Testis (tissue), 2 donors: ENCODE measurements at regions not wholly inside any gene's neighbourhood (a gene's known extent, or its start where the extent isn't known, plus 50 kb on each side); places are given as distances from the start of the nearest gene placed in this dataset.
"Not testable (repeated sequence)": the region's sequence is repeated elsewhere in the genome, so short reads cannot be mapped to it uniquely, and the experiment has no call there.

Source experiments
- DNase-seq: peaks from one replicate; pipeline ENCODE4 v3.0.0-alpha.2; 2019
- H3K27ac ChIP-seq, 2 donors: fragments of 200-600 bp; sonication (generic); one replicate each; pipeline ENCODE4 v1.5.1; 2019
- H3K27me3 ChIP-seq: fragments of 200-600 bp; sonication (generic); one replicate; pipeline ENCODE4 v1.5.1; 2019
- H3K36me3 ChIP-seq: fragments of 200-600 bp; sonication (generic); one replicate; pipeline ENCODE4 v1.5.1; 2017; ENCODE audit warnings: low read depth; ENCODE audit errors: missing control alignments
- H3K4me1 ChIP-seq: fragments of 200-600 bp; sonication (generic); one replicate; pipeline ENCODE4 v1.5.1; 2019
- H3K4me3 ChIP-seq, 2 donors: fragments of 200-600 bp; sonication (generic); one replicate each; pipeline ENCODE4 v1.5.1; 2017 to 2019
- H3K9me3 ChIP-seq: fragments of 200-600 bp; sonication (generic); one replicate; pipeline ENCODE4 v1.5.1; 2017
- CTCF ChIP-seq, 3 experiments: fragments of 450-650 bp in 2 of 3; fragments of 200-600 bp in 1 of 3; sonication (generic) in 1 of 3; IDR thresholded peaks; one replicate each; pipeline ENCODE4 v1.5.1; 2016 to 2019; ENCODE audit warnings: antibody characterized with exemption in 3 of 3, mild to moderate bottlenecking in 2 of 3, moderate library complexity in 1 of 3
- POLR2A ChIP-seq: fragments of 450-650 bp; IDR thresholded peaks from one replicate; pipeline ENCODE4 v1.6.1; 2017; ENCODE audit warnings: antibody characterized with exemption, mild to moderate bottlenecking, moderate library complexity
- WGBS, 2 donors: methylation state at CpG; one replicate each; pipeline ENCODE4 v1.1.5; 2018; 5-methylcytosine and 5-hydroxymethylcytosine counted together
- intact Hi-C: fragments of 100-400 bp; cut with DNase I; formaldehyde crosslinking; loops from one replicate; pipeline ENCODE4 v1.15.1; 2023; ENCODE audit warnings: low total_unique reads

GRCh38 chr6:74705451-74705850 lies 500.4 kb downstream of the COL12A1 start:
- Histone ChIP-seq H3K4me1 (no peaks in the 10 kb centered on the region), H3K36me3 (no peaks in the 10 kb centered on the region), H3K27ac (no peak overlapping the region), H3K9me3 (no peaks in the 10 kb centered on the region), H3K4me3 (no peak overlapping the region), H3K27me3 (no peaks in the 10 kb centered on the region)
- TF ChIP-seq CTCF (IDR thresholded peaks at IDR 0.05) (no peak), POLR2A (no peak)
- WGBS, 2 donors = 50 to 58% methylated on average over 1 of the region's 1 CpG
- intact Hi-C loops = no loop called here
- no peak for DNase-seq

- WGBS, 2 donors = 84 to 85% methylated on average over 7 of the region's 7 CpGs
- H3K36me3 ChIP-seq, H3K27me3 ChIP-seq, intact Hi-C loops, DNase-seq, H3K9me3 ChIP-seq, H3K27ac ChIP-seq, H3K4me3 ChIP-seq, H3K4me1 ChIP-seq: not testable (repeated sequence)
These were observed 501.3 kb downstream of the COL12A1 start for GRCh38 chr6:74704540-74704939.

- Histone ChIP-seq H3K36me3 (no peaks in the 10 kb centered on the region), H3K4me3 (no peak overlapping the region), H3K27me3 (no peaks in the 10 kb centered on the region), H3K4me1 (no peaks in the 10 kb centered on the region), H3K27ac (no peak overlapping the region), H3K9me3 (no peaks in the 10 kb centered on the region)
- intact Hi-C loops = no loop called here
- WGBS, 2 donors = 93 to 95% methylated on average over 2 of the region's 2 CpGs
- no peak for DNase-seq
- TF ChIP-seq POLR2A (no peak), CTCF (IDR thresholded peaks at IDR 0.05) (no peak)
These were observed 515.5 kb downstream of the COL12A1 start for GRCh38 chr6:74690365-74690764.

DNA sequence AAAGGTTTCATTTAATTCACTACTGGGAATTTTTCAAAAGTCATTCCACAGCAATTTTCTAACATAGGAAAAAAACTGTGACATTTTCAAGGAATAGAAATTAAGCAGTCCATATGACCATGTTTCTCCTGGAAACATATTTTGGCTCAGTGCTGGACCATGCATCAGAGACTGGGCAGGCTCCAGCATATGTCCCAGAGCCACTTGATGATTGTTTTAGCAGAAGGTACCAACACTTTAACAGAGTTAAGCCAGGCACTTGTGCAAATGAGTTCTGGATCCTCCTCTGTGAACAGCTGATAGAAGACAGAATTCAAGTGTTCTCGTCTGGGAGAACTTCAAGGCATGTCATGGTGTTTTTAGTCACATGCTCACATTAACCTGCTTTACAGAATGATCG lies 516.3 kb downstream of the COL12A1 start:
- Histone ChIP-seq H3K27me3 (no peaks in the 10 kb centered on the region), H3K4me3 (no peak overlapping the region), H3K9me3 (no peaks in the 10 kb centered on the region), H3K27ac (no peak overlapping the region), H3K36me3 (no peaks in the 10 kb centered on the region), H3K4me1 (no peaks in the 10 kb centered on the region)
- DNase-seq = no peak
- 84 to 87% methylated on average over 2 of the region's 2 CpGs for WGBS, 2 donors
- TF ChIP-seq POLR2A (no peak), CTCF (IDR thresholded peaks at IDR 0.05) (no peak)
- intact Hi-C loops = no loop called here

DNA sequence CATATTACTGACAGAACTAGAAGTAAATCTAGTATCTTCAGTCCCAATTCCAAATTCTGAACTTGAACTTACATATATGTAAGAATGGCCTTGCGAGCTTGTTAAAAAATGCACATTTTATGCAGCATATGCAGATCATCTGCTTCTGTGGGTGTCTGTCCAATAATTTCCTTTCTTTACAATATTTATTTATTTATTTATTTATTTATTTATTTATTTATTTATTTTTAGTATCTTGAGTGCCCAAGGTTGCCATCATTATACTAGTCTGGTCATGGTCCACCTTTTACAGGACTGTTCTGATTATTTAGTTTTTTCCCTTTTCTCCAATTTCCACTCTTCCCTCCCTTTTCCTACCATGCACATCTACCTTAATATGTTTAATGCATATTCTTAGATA lies 528.4 kb downstream of the COL12A1 start:
- DNase-seq = no peak
- intact Hi-C loops = no loop called here
- 47 to 51% methylated on average over 1 of the region's 1 CpG for WGBS, 2 donors

More for the DNA sequence above, 528.4 kb downstream of the COL12A1 start:
- no peaks in the 10 kb centered on the region for H3K27me3 ChIP-seq
- no peaks in the 10 kb centered on the region for H3K4me1 ChIP-seq
- H3K36me3 ChIP-seq = no peaks in the 10 kb centered on the region
- H3K27ac ChIP-seq = no peak overlapping the region
- no peak for TF ChIP-seq POLR2A
- no peak for TF ChIP-seq CTCF (IDR thresholded peaks at IDR 0.05)
- H3K4me3 ChIP-seq = no peak overlapping the region
- no peaks in the 10 kb centered on the region for H3K9me3 ChIP-seq
